ENCODE measurements at regions not wholly inside any gene's neighbourhood (a gene's known extent, or its start where the extent isn't known, plus 50 kb on each side); places are given as distances from the start of the nearest gene placed in this dataset.
A peak's percentile ranks its signal among the peaks of the same experiment; 100 is the strongest.

GRCh38 chr13:79792716-79793115 lies 311.8 kb downstream of the NDFIP2 start:
- Histone ChIP-seq H3K27ac (ENCODE audit: control insufficient read depth, insufficient read depth, low read length) (no peak overlapping the region), H3K4me1 (ENCODE audit: control insufficient read depth, extremely low read depth, insufficient read depth, low read length) (peaks cover 4% of the 10 kb centered on the region), H3K4me3 (ENCODE audit: control insufficient read depth in 2 of 3, extremely low read depth in 1 of 3, insufficient read depth in 2 of 3, low read depth in 1 of 3, low read length in 3 of 3) (no peak overlapping the region), H3K9me3 (ENCODE audit: control insufficient read depth, low read depth, low read length) (no peaks in the 10 kb centered on the region), H2AFZ (ENCODE audit: control insufficient read depth, low read length) (peak overlapping the region; percentile 27), H3K36me3 (ENCODE audit: control insufficient read depth in 2 of 2, extremely low read depth in 1 of 2, insufficient read depth in 2 of 2, low read length in 2 of 2) (no peaks in the 10 kb centered on the region), H3K4me2 (ENCODE audit: control insufficient read depth, extremely low read depth, insufficient read depth, low read depth, low read length) (no peak overlapping the region), H3K9ac (ENCODE audit: control insufficient read depth, extremely low read depth, insufficient read depth, low read length) (no peak overlapping the region), H4K20me1 (ENCODE audit: control insufficient read depth, extremely low read depth, insufficient read depth, low read length) (no peaks in the 10 kb centered on the region), H3K9me1 (ENCODE audit: control insufficient read depth, extremely low read depth, insufficient read depth, low read length) (no peaks in the 10 kb centered on the region), H3K27me3 (ENCODE audit: control insufficient read depth, extremely low read depth, insufficient read depth, low read length) (no peaks in the 10 kb centered on the region), H3K79me2 (ENCODE audit: control insufficient read depth, insufficient read depth, low read length) (no peaks in the 10 kb centered on the region)
- dilution Hi-C loops (cut with MboI; ENCODE audit: extremely low pct_ligation_motif_present, low sequenced_read_pairs), result no loop called here
- TF ChIP-seq CTCF (optimal IDR thresholded peaks at IDR 0.05 in 1 of 3, IDR thresholded peaks at IDR 0.05 in 1 of 3, conservative IDR thresholded peaks at IDR 0.05 in 1 of 3; ENCODE audit: extremely low read depth in 1 of 3, insufficient read depth in 2 of 3, low read length in 3 of 3) (no peak), EZH2 (IDR thresholded peaks at IDR 0.05; ENCODE audit: low read length) (no peak)
- no peak for DNase-seq (ENCODE audit: low read depth, low spot score)
- peak; percentile 32 for FAIRE-seq

- Histone ChIP-seq H3K27me3 (ENCODE audit: control insufficient read depth, extremely low read depth, insufficient read depth, low read length) (no peaks in the 10 kb centered on the region), H4K20me1 (ENCODE audit: control insufficient read depth, extremely low read depth, insufficient read depth, low read length) (no peaks in the 10 kb centered on the region), H3K4me3 (ENCODE audit: control insufficient read depth in 2 of 3, extremely low read depth in 1 of 3, insufficient read depth in 2 of 3, low read depth in 1 of 3, low read length in 3 of 3) (no peak overlapping the region), H3K36me3 (ENCODE audit: control insufficient read depth in 2 of 2, extremely low read depth in 1 of 2, insufficient read depth in 2 of 2, low read length in 2 of 2) (no peaks in the 10 kb centered on the region), H3K79me2 (ENCODE audit: control insufficient read depth, insufficient read depth, low read length) (no peaks in the 10 kb centered on the region), H3K9me3 (ENCODE audit: control insufficient read depth, low read depth, low read length) (no peaks in the 10 kb centered on the region), H3K9ac (ENCODE audit: control insufficient read depth, extremely low read depth, insufficient read depth, low read length) (no peak overlapping the region), H3K4me2 (ENCODE audit: control insufficient read depth, extremely low read depth, insufficient read depth, low read depth, low read length) (no peak overlapping the region), H3K27ac (ENCODE audit: control insufficient read depth, insufficient read depth, low read length) (no peak overlapping the region), H3K9me1 (ENCODE audit: control insufficient read depth, extremely low read depth, insufficient read depth, low read length) (no peaks in the 10 kb centered on the region), H2AFZ (ENCODE audit: control insufficient read depth, low read length) (no peak overlapping the region), H3K4me1 (ENCODE audit: control insufficient read depth, extremely low read depth, insufficient read depth, low read length) (peaks cover 4% of the 10 kb centered on the region)
- no peak for FAIRE-seq
- dilution Hi-C loops (cut with MboI; ENCODE audit: extremely low pct_ligation_motif_present, low sequenced_read_pairs), result no loop called here
- TF ChIP-seq CTCF (optimal IDR thresholded peaks at IDR 0.05 in 1 of 3, IDR thresholded peaks at IDR 0.05 in 1 of 3, conservative IDR thresholded peaks at IDR 0.05 in 1 of 3; ENCODE audit: extremely low read depth in 1 of 3, insufficient read depth in 2 of 3, low read length in 3 of 3) (no peak), EZH2 (IDR thresholded peaks at IDR 0.05; ENCODE audit: low read length) (no peak)
- no peak for DNase-seq (ENCODE audit: low read depth, low spot score)
Measured at GRCh38 chr13:79791471-79792042, 310.6 kb downstream of the NDFIP2 start.

Data from keratinocyte (primary cell).